H1 (cell line): ENCODE measurements at regions not wholly inside any gene's neighbourhood (a gene's known extent, or its start where the extent isn't known, plus 50 kb on each side); places are given as distances from the start of the nearest gene placed in this dataset.

Experiments used
- CTCF ChIA-PET: fragments of 300-600 bp; sonication (Branson Sonifier 250); formaldehyde crosslinking; loops from one replicate; lab custom pipeline; 2021; ENCODE audit not compliant: partially characterized antibody; lab: Charles Lee
- POLR2A ChIA-PET: fragments of 300-600 bp; sonication (Branson Sonifier 250); formaldehyde crosslinking; loops from one replicate; lab custom pipeline; 2021; ENCODE audit warnings: inconsistent platforms; ENCODE audit not compliant: partially characterized antibody; lab: Charles Lee
- DNase-seq, 2 experiments: peaks; one replicate each; pipeline versions ENCODE4 v3.0.0 to v3.0.0-alpha.2; 2010 to 2022; ENCODE audit warnings: low spot score in 2 of 2, low read depth in 1 of 2, mixed read lengths in 1 of 2
- FAIRE-seq: peaks from 2 replicates; lab custom pipeline; 2011; peaks lifted over from hg19 to GRCh38; lab: Jason Lieb, UNC
- H2AFZ ChIP-seq: 2 replicates; pipeline ENCODE4 v1.8.1; 2012; ENCODE audit warnings: low read length, inconsistent platforms
- H2AK5ac ChIP-seq: 2 replicates; pipeline ENCODE4 v1.6.1; 2013; ENCODE audit warnings: low read depth, low read length
- H2BK120ac ChIP-seq: replicated peaks from 2 replicates; pipeline ENCODE3; 2013; ENCODE audit warnings: low read depth, low read length, inconsistent platforms
- H2BK12ac ChIP-seq: 2 replicates; pipeline ENCODE4 v1.6.1; 2013; ENCODE audit warnings: low read depth, low read length
- H2BK15ac ChIP-seq: 2 replicates; pipeline ENCODE4 v1.6.1; 2013; ENCODE audit warnings: low read length
- H2BK20ac ChIP-seq: 2 replicates; pipeline ENCODE4 v1.6.1; 2013; ENCODE audit warnings: low read length
- H2BK5ac ChIP-seq: 2 replicates; pipeline ENCODE4 v1.6.1; 2013; ENCODE audit warnings: low read depth, low read length
- H3K14ac ChIP-seq: 2 replicates; pipeline ENCODE4 v1.6.1; 2013; ENCODE audit warnings: inconsistent platforms; ENCODE audit not compliant: insufficient read length
- H3K18ac ChIP-seq: 2 replicates; pipeline ENCODE4 v1.6.1; 2013; ENCODE audit warnings: low read length; ENCODE audit errors: extremely low read depth
- H3K23ac ChIP-seq: 2 replicates; pipeline ENCODE4 v1.6.1; 2013; ENCODE audit warnings: inconsistent platforms; ENCODE audit not compliant: insufficient read length
- H3K23me2 ChIP-seq: 2 replicates; pipeline ENCODE4 v1.6.1; 2013; ENCODE audit warnings: low read depth, low read length
- H3K27ac ChIP-seq: 2 replicates; pipeline ENCODE4 v1.6.1; 2011; ENCODE audit warnings: low read depth, low read length, inconsistent platforms
- H3K27me3 ChIP-seq, 4 experiments: replicated peaks in 1 of 4; 1 replicate in 1 of 4; 2 replicates in 3 of 4; pipeline versions ENCODE4 v1.6.1 to v1.8.1; 2011 to 2013; ENCODE audit warnings: low read length in 3 of 4, mild to moderate bottlenecking in 3 of 4, inconsistent platforms in 2 of 4, mixed read lengths in 2 of 4, moderate library complexity in 1 of 4; ENCODE audit not compliant: control insufficient read depth in 3 of 4, insufficient read depth in 3 of 4; ENCODE audit errors: extremely low read depth in 1 of 4
- H3K36me3 ChIP-seq, 4 experiments: 2 replicates each; pipeline versions ENCODE4 v1.6.1 to v1.8.1; 2011 to 2013; ENCODE audit warnings: mild to moderate bottlenecking in 4 of 4, low read length in 3 of 4, moderate library complexity in 2 of 4, control low read depth in 1 of 4, inconsistent platforms in 1 of 4; ENCODE audit not compliant: insufficient read depth in 4 of 4, control insufficient read depth in 2 of 4
- H3K4ac ChIP-seq: replicated peaks from 2 replicates; pipeline ENCODE3; 2013; ENCODE audit warnings: low read length, low read depth, mixed read lengths, inconsistent platforms; ENCODE audit not compliant: insufficient read length
- H3K4me1 ChIP-seq, 4 experiments: replicated peaks in 1 of 4; 1 replicate in 1 of 4; 2 replicates in 3 of 4; pipeline versions ENCODE4 v1.6.1 to v1.8.1; 2011 to 2013; ENCODE audit warnings: low read length in 3 of 4, inconsistent platforms in 2 of 4, mixed read lengths in 1 of 4; ENCODE audit not compliant: insufficient read depth in 4 of 4, control insufficient read depth in 3 of 4
- H3K4me2 ChIP-seq, 2 experiments: 2 replicates each; pipeline versions ENCODE4 v1.6.1 to v1.8.1; 2011 to 2013; ENCODE audit warnings: low read depth in 2 of 2, low read length in 2 of 2, control low read depth in 1 of 2, inconsistent platforms in 1 of 2, mild to moderate bottlenecking in 1 of 2; ENCODE audit not compliant: insufficient read depth in 1 of 2
- H3K4me3 ChIP-seq, 4 experiments: fragments of 200-600, 300-600 bp in 1 of 4; sonication (generic), shearing (Covaris generic), sonication (Bioruptor Twin) in 1 of 4; 2 replicates each; pipeline versions ENCODE4 v1.5.1 to v1.8.1; 2011 to 2016; ENCODE audit warnings: low read length in 4 of 4, low read depth in 3 of 4, control low read depth in 2 of 4, inconsistent platforms in 2 of 4, mild to moderate bottlenecking in 2 of 4, mixed read lengths in 1 of 4, moderate library complexity in 1 of 4; ENCODE audit not compliant: insufficient read depth in 2 of 4; ENCODE audit errors: extremely low read depth in 1 of 4
- H3K56ac ChIP-seq: replicated peaks from 2 replicates; pipeline ENCODE3; 2013; ENCODE audit warnings: low read depth, mild to moderate bottlenecking, mixed read lengths, low read length, inconsistent platforms; ENCODE audit not compliant: insufficient read length
- H3K79me1 ChIP-seq: 2 replicates; pipeline ENCODE4 v1.6.1; 2013; ENCODE audit warnings: low read depth, low read length, control low read depth
- H3K79me2 ChIP-seq, 2 experiments: 2 replicates each; pipeline versions ENCODE4 v1.6.1 to v1.8.1; 2012 to 2013; ENCODE audit warnings: low read length in 2 of 2, mild to moderate bottlenecking in 2 of 2, inconsistent platforms in 1 of 2; ENCODE audit not compliant: insufficient read depth in 2 of 2, control insufficient read depth in 1 of 2
- H3K9ac ChIP-seq, 4 experiments: replicated peaks in 1 of 4; 1 replicate in 1 of 4; 2 replicates in 3 of 4; pipeline versions ENCODE4 v1.6.1 to v1.8.1; 2011 to 2013; ENCODE audit warnings: low read depth in 3 of 4, low read length in 3 of 4, control low read depth in 2 of 4, mild to moderate bottlenecking in 2 of 4, moderate library complexity in 2 of 4, inconsistent platforms in 1 of 4; ENCODE audit errors: extremely low read depth in 1 of 4
- H3K9me3 ChIP-seq, 2 experiments: 2 replicates each; pipeline versions ENCODE4 v1.6.1 to v1.8.1; 2012 to 2013; ENCODE audit warnings: mild to moderate bottlenecking in 2 of 2, moderate library complexity in 2 of 2, control low read depth in 1 of 2, inconsistent platforms in 1 of 2, low read depth in 1 of 2, low read length in 1 of 2, mixed read lengths in 1 of 2; ENCODE audit not compliant: insufficient read depth in 2 of 2
- H4K20me1 ChIP-seq, 2 experiments: replicated peaks in 1 of 2; 2 replicates each; pipeline versions ENCODE3 to v1.8.1; 2011 to 2013; ENCODE audit warnings: inconsistent platforms in 2 of 2, low read length in 2 of 2, mild to moderate bottlenecking in 1 of 2; ENCODE audit not compliant: insufficient read depth in 2 of 2, control insufficient read depth in 1 of 2
- H4K5ac ChIP-seq: 2 replicates; pipeline ENCODE4 v1.6.1; 2013; ENCODE audit warnings: low read length, low read depth, mixed read lengths, inconsistent platforms; ENCODE audit not compliant: insufficient read length
- H4K8ac ChIP-seq: 2 replicates; pipeline ENCODE4 v1.8.0; 2013; ENCODE audit warnings: mild to moderate bottlenecking, moderate library complexity, low read length, inconsistent platforms; ENCODE audit not compliant: insufficient read depth; ENCODE audit errors: extremely low read depth
- H4K91ac ChIP-seq: replicated peaks from 2 replicates; pipeline ENCODE3; 2013; ENCODE audit warnings: low read length, mixed read lengths, inconsistent platforms; ENCODE audit not compliant: insufficient read length
- POU5F1 ChIP-seq: IDR thresholded peaks from 2 replicates; pipeline ENCODE4 v1.6.1; 2011; ENCODE audit warnings: low read depth, mild to moderate bottlenecking, low read length, moderate library complexity
- RBBP5 ChIP-seq: IDR thresholded peaks from 2 replicates; pipeline ENCODE4 v1.7.1; 2012; ENCODE audit warnings: low read depth, mild to moderate bottlenecking, inconsistent platforms, low read length, moderate library complexity, borderline replicate concordance
- RNF2 ChIP-seq: fragments of 200-900, 300-1000 bp; sonication (generic); IDR thresholded peaks from 2 replicates; pipeline ENCODE4 v1.7.1; 2016; ENCODE audit warnings: borderline replicate concordance, low read depth, mild to moderate bottlenecking, antibody characterized with exemption, low read length; ENCODE audit not compliant: poor library complexity, severe bottlenecking; ENCODE audit errors: missing control alignments
- TBP ChIP-seq: IDR thresholded peaks from 2 replicates; pipeline ENCODE4 v1.6.1; 2011; ENCODE audit warnings: low read depth, low read length, improper control_type of control experiment
- WGBS, 2 experiments: shearing (Covaris generic) in 1 of 2; methylation state at CpG; one replicate each; pipeline versions ENCODE4 v1.1.6 to v1.1.7; 2013 to 2015; ENCODE audit warnings: low lambda C conversion rate in 2 of 2, mixed read lengths in 2 of 2, inconsistent platforms in 1 of 2, low coverage in 1 of 2, missing lambda C conversion rate in 1 of 2; ENCODE audit not compliant: insufficient replicate concordance in 2 of 2, insufficient coverage in 1 of 2, insufficient read length in 1 of 2; ENCODE audit errors: extremely low coverage in 1 of 2, missing lambda C conversion rate in 1 of 2; 5-methylcytosine and 5-hydroxymethylcytosine counted together
- TF ChIP-seq, protein P1 (sequence below): IDR thresholded peaks from 2 replicates; pipeline ENCODE4 v1.6.1; 2012; ENCODE audit warnings: inconsistent platforms

DNA sequence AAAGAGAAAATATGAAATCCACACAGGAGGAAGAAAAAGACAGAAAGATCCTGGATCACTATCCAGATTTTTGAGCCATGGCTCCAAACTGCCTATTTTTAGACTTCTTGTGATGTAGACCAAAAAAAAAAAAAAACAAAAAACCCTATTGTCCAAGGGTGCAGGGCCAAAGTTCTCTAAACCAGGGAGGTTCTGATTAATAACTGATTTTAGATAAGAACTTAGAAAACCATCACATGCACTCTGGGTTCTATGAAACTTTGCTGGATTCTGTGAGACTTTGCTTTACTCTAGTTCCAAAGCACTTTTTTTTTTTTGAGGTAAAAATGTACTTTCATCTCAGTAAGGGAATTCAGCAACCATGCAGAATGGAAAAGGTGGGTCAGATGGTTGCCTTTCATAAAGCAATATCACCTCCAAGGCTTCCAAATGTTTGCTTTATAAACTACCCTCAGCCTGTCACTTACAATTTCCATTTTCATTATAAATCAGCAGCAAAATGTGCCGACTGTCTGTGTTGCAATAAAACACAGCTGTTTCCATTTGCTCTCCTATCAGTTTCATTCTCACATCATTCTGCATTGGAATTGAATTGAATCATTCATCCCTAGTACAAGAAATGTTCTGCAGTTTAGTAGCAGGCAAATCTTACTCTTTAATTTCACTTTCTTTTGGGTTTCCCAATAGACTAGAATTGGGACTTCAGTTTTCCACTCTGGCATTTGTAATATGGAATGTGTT is 1584.3 kb upstream of the RAG2 start:
- H3K4me3 ChIP-seq, result no peak overlapping the region

More for the DNA sequence above, 1584.3 kb upstream of the RAG2 start:
- H3K23me2 ChIP-seq, result no peaks in the 10 kb centered on the region
- no peak overlapping the region for H3K4me2 ChIP-seq
- H4K5ac ChIP-seq, result no peak overlapping the region
- no peak overlapping the region for H2BK20ac ChIP-seq
- no peak overlapping the region for H4K91ac ChIP-seq
- no peaks in the 10 kb centered on the region for H3K27me3 ChIP-seq
- H3K56ac ChIP-seq, result no peak overlapping the region
- no peak overlapping the region for H3K9ac ChIP-seq
- no peak overlapping the region for H3K23ac ChIP-seq
- H3K14ac ChIP-seq, result no peak overlapping the region
- ChIA-PET CTCF (no interaction called here), POLR2A (no interaction called here)
- no peak overlapping the region for H2AFZ ChIP-seq
- H2BK15ac ChIP-seq, result no peak overlapping the region
- H3K4ac ChIP-seq, result no peak overlapping the region
- no peak overlapping the region for H2AK5ac ChIP-seq
- WGBS, 2 experiments, result 85% methylated on average over 1 of the region's 1 CpG; no CpG with 5 or more reads in 1 of the 2 experiments
- no peak for DNase-seq
- no peak overlapping the region for H2BK120ac ChIP-seq
- H3K27ac ChIP-seq, result no peak overlapping the region
- no peaks in the 10 kb centered on the region for H3K79me2 ChIP-seq
- no peaks in the 10 kb centered on the region for H4K20me1 ChIP-seq
- TF ChIP-seq, protein P1, sequence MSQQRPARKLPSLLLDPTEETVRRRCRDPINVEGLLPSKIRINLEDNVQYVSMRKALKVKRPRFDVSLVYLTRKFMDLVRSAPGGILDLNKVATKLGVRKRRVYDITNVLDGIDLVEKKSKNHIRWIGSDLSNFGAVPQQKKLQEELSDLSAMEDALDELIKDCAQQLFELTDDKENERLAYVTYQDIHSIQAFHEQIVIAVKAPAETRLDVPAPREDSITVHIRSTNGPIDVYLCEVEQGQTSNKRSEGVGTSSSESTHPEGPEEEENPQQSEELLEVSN, result no peak
- no peak for TF ChIP-seq TBP
- no peak for TF ChIP-seq POU5F1
- TF ChIP-seq RNF2, result no peak
- TF ChIP-seq RBBP5, result no peak
- TF ChIP-seq, all 59 proteins: peak for 0
- Histone ChIP-seq H3K4me1 (no peaks in the 10 kb centered on the region), H3K79me1 (no peaks in the 10 kb centered on the region), H4K8ac (no peak overlapping the region), H2BK12ac (no peak overlapping the region), H3K36me3 (no peaks in the 10 kb centered on the region), H3K18ac (no peak overlapping the region), H2BK5ac (no peak overlapping the region), H3K9me3 (no peaks in the 10 kb centered on the region)
- FAIRE-seq, result no peak
